BLaER1 (cell line): ENCODE measurements at regions not wholly inside any gene's neighbourhood (a gene's known extent, or its start where the extent isn't known, plus 50 kb on each side); places are given as distances from the start of the nearest gene placed in this dataset.

Experiments used
- H3K27ac ChIP-seq: shearing (Covaris generic); formaldehyde crosslinking; 2 replicates; pipeline ENCODE4 v1.8.1; 2022
- H3K27me3 ChIP-seq: shearing (Covaris generic); formaldehyde crosslinking; 2 replicates; pipeline ENCODE4 v1.8.1; 2022
- H3K36me3 ChIP-seq: shearing (Covaris generic); formaldehyde crosslinking; 2 replicates; pipeline ENCODE4 v1.8.1; 2022
- H3K4me1 ChIP-seq: shearing (Covaris generic); formaldehyde crosslinking; 2 replicates; pipeline ENCODE4 v1.8.1; 2022
- H3K4me2 ChIP-seq: shearing (Covaris generic); formaldehyde crosslinking; 2 replicates; pipeline ENCODE4 v1.8.1; 2022
- H3K4me3 ChIP-seq: shearing (Covaris generic); formaldehyde crosslinking; 2 replicates; pipeline ENCODE4 v1.8.1; 2022
- H3K9ac ChIP-seq: shearing (Covaris generic); formaldehyde crosslinking; 2 replicates; pipeline ENCODE4 v1.8.1; 2022
- H3K9me3 ChIP-seq: shearing (Covaris generic); formaldehyde crosslinking; 2 replicates; pipeline ENCODE4 v1.8.1; 2022
- H4K20me1 ChIP-seq: shearing (Covaris generic); formaldehyde crosslinking; 2 replicates; pipeline ENCODE4 v1.8.1; 2022
- Cebpa-rat ChIP-seq: shearing (Covaris generic); IDR thresholded peaks from 2 replicates; pipeline ENCODE4 v1.8.1; 2022

DNA sequence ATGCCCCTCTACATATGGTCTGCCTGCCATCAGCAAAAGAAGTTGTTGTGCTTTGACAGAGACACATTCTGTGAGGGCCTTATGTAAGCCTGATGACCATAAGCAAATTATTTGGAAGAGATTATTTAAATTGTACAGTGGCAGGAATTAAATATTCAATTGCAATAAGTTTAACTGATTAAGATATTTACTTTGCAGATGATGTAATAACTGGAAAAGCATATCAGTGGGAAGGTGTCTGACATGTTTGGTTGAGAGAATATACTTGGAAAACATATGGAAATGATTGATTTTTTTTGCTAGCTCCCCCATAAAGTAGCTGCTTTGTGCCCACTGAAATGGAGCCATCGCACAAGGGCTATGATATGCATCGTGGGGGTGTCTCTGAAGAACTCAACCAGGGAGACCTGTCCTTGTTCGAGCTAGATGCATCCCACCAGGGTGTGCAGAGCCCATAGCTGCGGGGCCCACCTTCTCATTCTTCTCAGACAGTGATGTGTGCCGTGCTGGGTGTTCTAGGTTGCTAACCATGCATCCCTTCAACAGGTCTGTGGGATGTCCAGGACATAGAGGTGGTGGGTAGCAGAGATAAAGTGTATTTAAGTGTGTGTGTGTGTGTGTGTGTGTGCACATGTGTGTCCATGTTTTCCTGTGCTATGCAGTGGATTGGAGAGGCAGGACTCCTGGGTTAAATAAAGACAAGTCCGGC, 90.4 kb upstream of the PARD3B start:
- H3K4me2 ChIP-seq = no peak overlapping the region
- H3K9me3 ChIP-seq = no peaks in the 10 kb centered on the region
- no peak overlapping the region for H3K9ac ChIP-seq
- no peak overlapping the region for H3K27ac ChIP-seq
- no peak overlapping the region for H3K4me3 ChIP-seq
- no peaks in the 10 kb centered on the region for H4K20me1 ChIP-seq
- H3K36me3 ChIP-seq = no peaks in the 10 kb centered on the region
- TF ChIP-seq Cebpa-rat = no peak
- no peaks in the 10 kb centered on the region for H3K27me3 ChIP-seq
- no peaks in the 10 kb centered on the region for H3K4me1 ChIP-seq

- H3K27me3 ChIP-seq = no peaks in the 10 kb centered on the region
- no peak for TF ChIP-seq Cebpa-rat
- H3K4me2 ChIP-seq = no peak overlapping the region
- no peaks in the 10 kb centered on the region for H3K36me3 ChIP-seq
- no peaks in the 10 kb centered on the region for H3K4me1 ChIP-seq
- H3K9me3 ChIP-seq = no peaks in the 10 kb centered on the region
- no peak overlapping the region for H3K9ac ChIP-seq
- H3K4me3 ChIP-seq = no peak overlapping the region
- no peaks in the 10 kb centered on the region for H4K20me1 ChIP-seq
- H3K27ac ChIP-seq = no peak overlapping the region
Measured at GRCh38 chr2:204468746-204469429, 76.4 kb upstream of the PARD3B start.

DNA sequence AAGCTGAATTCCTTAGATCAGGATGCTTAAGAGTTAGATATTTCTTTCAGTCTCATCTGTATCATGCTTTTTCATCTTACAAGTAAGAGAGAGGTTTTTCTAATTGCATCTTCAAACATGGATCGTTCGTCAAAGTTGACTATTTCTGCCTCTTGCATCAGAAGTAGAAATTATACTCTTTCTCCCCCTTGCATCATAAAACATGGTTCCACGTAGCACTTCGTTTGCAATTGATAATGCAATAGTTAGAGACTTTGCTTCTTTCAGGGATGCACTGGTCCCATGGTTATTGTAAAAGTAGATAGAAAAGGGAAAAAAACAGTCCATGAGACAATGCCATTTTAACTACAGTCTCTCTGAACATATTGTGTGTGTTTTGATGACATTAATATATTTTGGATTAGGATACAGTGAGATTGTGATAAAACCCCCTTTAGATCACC, 75.1 kb upstream of the PARD3B start:
- H3K27ac ChIP-seq = no peak overlapping the region
- no peak overlapping the region for H3K4me2 ChIP-seq

DNA sequence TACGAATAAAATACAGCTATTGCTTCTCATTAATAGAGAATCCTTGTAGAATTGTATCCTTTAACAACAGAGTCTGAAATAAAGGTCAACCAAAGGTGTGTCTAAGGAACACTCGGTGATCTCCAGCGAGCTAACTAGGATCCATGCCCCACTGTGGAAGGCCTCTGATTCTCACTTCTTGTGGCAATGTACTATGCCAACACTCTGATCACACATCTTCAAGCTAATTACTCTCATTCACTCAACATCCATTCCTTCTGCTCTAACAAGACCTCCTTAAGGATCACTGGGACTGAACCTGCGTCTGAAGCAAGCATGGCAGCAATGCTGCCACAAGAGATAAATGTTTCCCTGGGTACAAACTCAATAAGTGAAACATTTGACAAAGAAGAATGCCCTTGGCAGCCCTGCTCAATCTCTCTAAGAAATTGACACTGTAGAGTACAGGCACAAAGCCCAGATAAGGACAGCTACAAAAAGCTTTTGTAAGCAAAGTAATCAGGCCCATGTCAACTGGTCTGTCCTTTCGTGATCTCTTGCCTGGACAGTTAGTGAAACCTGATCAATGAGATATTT, 74.6 kb upstream of the PARD3B start:
- H3K27ac ChIP-seq = no peak overlapping the region
- TF ChIP-seq Cebpa-rat = no peak
- no peaks in the 10 kb centered on the region for H3K4me1 ChIP-seq
- no peaks in the 10 kb centered on the region for H3K9me3 ChIP-seq
- H3K27me3 ChIP-seq = no peaks in the 10 kb centered on the region
- no peak overlapping the region for H3K9ac ChIP-seq
- no peaks in the 10 kb centered on the region for H3K36me3 ChIP-seq
- H3K4me2 ChIP-seq = no peak overlapping the region
- H4K20me1 ChIP-seq = no peaks in the 10 kb centered on the region
- H3K4me3 ChIP-seq = no peak overlapping the region

More for the DNA sequence above, 75.1 kb upstream of the PARD3B start:
- Histone ChIP-seq H3K9ac (no peak overlapping the region), H3K9me3 (no peaks in the 10 kb centered on the region), H3K27me3 (no peaks in the 10 kb centered on the region), H3K4me3 (no peak overlapping the region), H3K36me3 (no peaks in the 10 kb centered on the region), H3K4me1 (no peaks in the 10 kb centered on the region), H4K20me1 (no peaks in the 10 kb centered on the region)
- no peak for TF ChIP-seq Cebpa-rat

GRCh38 chr2:204472375-204472774, 72.9 kb upstream of the PARD3B start:
- no peaks in the 10 kb centered on the region for H3K36me3 ChIP-seq
- H4K20me1 ChIP-seq = no peaks in the 10 kb centered on the region
- no peak overlapping the region for H3K4me2 ChIP-seq
- no peaks in the 10 kb centered on the region for H3K4me1 ChIP-seq
- no peaks in the 10 kb centered on the region for H3K9me3 ChIP-seq
- no peak overlapping the region for H3K9ac ChIP-seq
- TF ChIP-seq Cebpa-rat = no peak
- no peak overlapping the region for H3K27ac ChIP-seq
- no peaks in the 10 kb centered on the region for H3K27me3 ChIP-seq
- no peak overlapping the region for H3K4me3 ChIP-seq

GRCh38 chr2:204473224-204473623, 72.1 kb upstream of the PARD3B start:
- Histone ChIP-seq H3K36me3 (no peaks in the 10 kb centered on the region), H3K27me3 (no peaks in the 10 kb centered on the region), H4K20me1 (no peaks in the 10 kb centered on the region), H3K4me3 (no peak overlapping the region), H3K4me2 (no peak overlapping the region), H3K27ac (no peak overlapping the region), H3K9ac (no peak overlapping the region), H3K4me1 (no peaks in the 10 kb centered on the region), H3K9me3 (no peaks in the 10 kb centered on the region)
- no peak for TF ChIP-seq Cebpa-rat

- no peaks in the 10 kb centered on the region for H4K20me1 ChIP-seq
- H3K9ac ChIP-seq = no peak overlapping the region
- H3K4me3 ChIP-seq = no peak overlapping the region
- no peaks in the 10 kb centered on the region for H3K27me3 ChIP-seq
- no peak for TF ChIP-seq Cebpa-rat
- no peak overlapping the region for H3K4me2 ChIP-seq
- H3K4me1 ChIP-seq = no peaks in the 10 kb centered on the region
- H3K9me3 ChIP-seq = no peaks in the 10 kb centered on the region
- H3K36me3 ChIP-seq = no peaks in the 10 kb centered on the region
- no peak overlapping the region for H3K27ac ChIP-seq
Measured at GRCh38 chr2:204475399-204475798, 69.9 kb upstream of the PARD3B start.

DNA sequence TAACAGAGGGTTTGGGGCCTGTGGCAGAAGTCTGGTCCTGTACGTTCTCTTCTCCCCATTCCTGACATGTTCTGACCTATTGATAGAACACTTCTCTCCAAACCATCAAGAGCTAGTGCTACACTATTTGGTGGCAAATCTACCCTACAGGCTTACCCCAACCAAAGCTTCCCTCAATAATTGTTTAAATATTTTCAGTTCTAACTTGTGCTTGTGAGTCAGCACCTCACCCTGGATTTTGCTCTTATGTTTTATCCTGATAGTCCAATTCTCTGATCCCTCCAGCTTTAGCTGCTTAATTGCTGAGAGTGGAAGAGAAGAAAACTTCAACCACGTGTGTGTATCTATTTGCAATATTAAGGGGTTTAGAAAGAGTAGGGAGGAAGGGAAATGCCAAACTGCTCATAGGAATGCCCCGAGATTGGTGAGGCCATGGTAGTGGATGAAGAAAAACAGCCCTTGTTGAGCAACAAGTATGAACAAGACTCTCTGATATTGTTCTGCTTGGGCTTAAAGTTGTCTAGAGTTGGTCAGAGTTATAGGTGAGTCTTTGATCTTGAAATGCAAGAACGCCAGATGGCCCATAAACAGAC, 67.8 kb upstream of the PARD3B start:
- no peaks in the 10 kb centered on the region for H3K4me1 ChIP-seq
- no peaks in the 10 kb centered on the region for H3K27me3 ChIP-seq
- H3K4me3 ChIP-seq = no peak overlapping the region
- no peak overlapping the region for H3K4me2 ChIP-seq
- TF ChIP-seq Cebpa-rat = no peak
- H3K36me3 ChIP-seq = no peaks in the 10 kb centered on the region
- H3K9ac ChIP-seq = no peak overlapping the region
- no peak overlapping the region for H3K27ac ChIP-seq
- no peaks in the 10 kb centered on the region for H4K20me1 ChIP-seq
- no peaks in the 10 kb centered on the region for H3K9me3 ChIP-seq

DNA sequence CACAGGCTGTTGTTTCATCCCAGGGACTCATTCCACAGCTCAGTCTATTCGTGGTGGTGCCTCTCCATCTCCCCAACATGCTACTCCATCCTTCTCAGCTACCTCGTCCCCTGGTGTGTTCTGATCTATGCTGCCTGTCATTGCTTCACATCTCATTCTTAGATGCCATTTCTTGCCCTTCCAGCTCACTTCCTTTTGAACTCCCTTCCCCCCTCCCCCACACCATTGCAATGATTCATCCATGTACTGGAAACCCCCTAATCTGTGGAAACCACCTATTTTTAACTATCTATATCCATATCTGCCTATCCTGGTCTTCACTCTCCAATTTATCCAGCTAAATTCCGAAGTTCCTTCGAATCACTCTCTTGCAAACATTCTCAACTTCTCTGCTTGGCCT, 65.7 kb upstream of the PARD3B start:
- H3K27ac ChIP-seq = no peak overlapping the region
- no peaks in the 10 kb centered on the region for H3K9me3 ChIP-seq
- H4K20me1 ChIP-seq = no peaks in the 10 kb centered on the region
- TF ChIP-seq Cebpa-rat = no peak
- no peak overlapping the region for H3K4me2 ChIP-seq
- no peak overlapping the region for H3K4me3 ChIP-seq
- no peaks in the 10 kb centered on the region for H3K27me3 ChIP-seq
- H3K36me3 ChIP-seq = no peaks in the 10 kb centered on the region
- no peaks in the 10 kb centered on the region for H3K4me1 ChIP-seq
- no peak overlapping the region for H3K9ac ChIP-seq

DNA sequence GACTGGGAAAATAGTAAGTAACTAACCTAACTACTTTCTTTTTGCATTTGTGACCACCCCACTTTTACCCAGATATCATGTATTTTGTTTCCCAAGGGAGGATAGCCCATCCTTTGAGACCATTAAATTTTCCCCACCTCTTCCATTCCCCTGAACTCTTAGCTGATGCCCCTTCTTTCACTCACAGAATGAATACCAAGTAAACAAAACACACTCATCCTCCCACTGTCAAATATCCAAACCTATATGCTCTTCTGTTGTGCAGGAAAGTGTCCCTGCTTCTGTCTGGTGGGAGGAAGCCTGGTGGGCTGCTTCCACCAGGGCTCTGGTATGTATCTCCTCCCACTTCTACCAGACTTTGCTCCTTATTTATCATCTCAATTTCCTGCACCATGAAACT, 64.6 kb upstream of the PARD3B start:
- Histone ChIP-seq H3K4me1 (no peaks in the 10 kb centered on the region), H3K27me3 (no peaks in the 10 kb centered on the region), H3K4me2 (no peak overlapping the region), H3K9ac (no peak overlapping the region), H3K9me3 (no peaks in the 10 kb centered on the region), H4K20me1 (no peaks in the 10 kb centered on the region), H3K36me3 (no peaks in the 10 kb centered on the region), H3K4me3 (no peak overlapping the region), H3K27ac (no peak overlapping the region)
- TF ChIP-seq Cebpa-rat = no peak
